HCT116 (cell line): ENCODE measurements at regions not wholly inside any gene's neighbourhood (a gene's known extent, or its start where the extent isn't known, plus 50 kb on each side); places are given as distances from the start of the nearest gene placed in this dataset.
"Not testable (repeated sequence)": the region's sequence is repeated elsewhere in the genome, so short reads cannot be mapped to it uniquely, and the experiment has no call there.

Source experiments
- ATAC-seq: fragments of 200-7000 bp; cut with Tn5 transposase; 2 replicates; pipeline ENCODE4 v1.9.1; 2020; ENCODE audit warnings: mild to moderate bottlenecking, moderate library complexity
- BruUV-seq: library from RNA; stranded (reverse); fragments of 400-500 nt; replicated peaks from 2 replicates; lab custom pipeline; 2021; lab: Mats Ljungman, UMichigan
- CTCF ChIA-PET: fragments of 300-600 bp; sonication (Branson Sonifier 250); formaldehyde crosslinking; loops from one replicate; lab custom pipeline; 2021; ENCODE audit warnings: antibody characterized with exemption; lab: Charles Lee
- POLR2A ChIA-PET: fragments of 300-600, 350-600 bp; sonication (Branson Sonifier 250); formaldehyde crosslinking; loops from one replicate; lab custom pipeline; 2021; ENCODE audit warnings: antibody characterized with exemption; lab: Charles Lee
- RAD21 ChIA-PET, 2 experiments: fragments of 300-600 bp; sonication (Branson Sonifier 250); formaldehyde crosslinking; loops; one replicate each; lab custom pipeline; 2023; ENCODE audit warnings: low total read pairs in 2 of 2; ENCODE audit not compliant: uncharacterized antibody in 2 of 2, unreplicated experiment in 2 of 2, low non-redundant PET in 1 of 2; lab: Charles Lee
- DNase-seq: peaks from one replicate; pipeline ENCODE4 v3.0.0-alpha.2; 2010; ENCODE audit warnings: low read depth, low spot score
- H2AFZ ChIP-seq: fragments of 200-600 bp; shearing (Covaris generic), sonication (generic); 2 replicates; pipeline ENCODE4 v1.6.1; 2017; ENCODE audit warnings: low read depth, mixed run types, mixed read lengths, antibody characterized with exemption, low read length; ENCODE audit not compliant: poor library complexity, severe bottlenecking
- H3K27ac ChIP-seq: 2 replicates; pipeline ENCODE4 v1.5.1; 2012; ENCODE audit warnings: low read depth, low read length
- H3K27me3 ChIP-seq: fragments of 200-600 bp; sonication (generic); 2 replicates; pipeline ENCODE4 v1.6.1; 2016; ENCODE audit warnings: mixed run types, low read length, mixed read lengths; ENCODE audit not compliant: insufficient read depth
- H3K36me3 ChIP-seq, 2 experiments: fragments of 200-500 bp in 1 of 2; fragments of 200-600 bp in 1 of 2; sonication (Bioruptor generic) in 1 of 2; sonication (generic) in 1 of 2; 2 replicates each; pipeline versions ENCODE4 v1.5.1 to v1.6.1; 2014 to 2016; ENCODE audit warnings: low read length in 2 of 2, inconsistent platforms in 1 of 2, mixed read lengths in 1 of 2, mixed run types in 1 of 2; ENCODE audit not compliant: insufficient read depth in 2 of 2, control insufficient read depth in 1 of 2
- H3K4me1 ChIP-seq, 2 experiments: fragments of 200-600 bp in 1 of 2; sonication (generic) in 1 of 2; 2 replicates each; pipeline versions ENCODE4 v1.5.1 to v1.6.1; 2012 to 2017; ENCODE audit warnings: low read length in 2 of 2, inconsistent platforms in 1 of 2, mild to moderate bottlenecking in 1 of 2, mixed read lengths in 1 of 2, mixed run types in 1 of 2, moderate library complexity in 1 of 2; ENCODE audit not compliant: insufficient read depth in 2 of 2, control insufficient read depth in 1 of 2
- H3K4me2 ChIP-seq: fragments of 200-600 bp; sonication (generic); 2 replicates; pipeline ENCODE4 v1.6.1; 2017; ENCODE audit warnings: mixed run types, low read length, mixed read lengths
- H3K4me3 ChIP-seq, 2 experiments: fragments of 200-600 bp in 1 of 2; sonication (generic) in 1 of 2; replicated peaks in 1 of 2; 2 replicates each; pipeline ENCODE4 v1.5.1; 2011 to 2016; ENCODE audit warnings: low read length in 2 of 2, control low read depth in 1 of 2, low read depth in 1 of 2, mild to moderate bottlenecking in 1 of 2, mixed read lengths in 1 of 2, mixed run types in 1 of 2
- H3K79me2 ChIP-seq: fragments of 200-600 bp; sonication (generic); 2 replicates; pipeline ENCODE4 v1.6.1; 2017; ENCODE audit warnings: mild to moderate bottlenecking, mixed run types, low read length, moderate library complexity, mixed read lengths; ENCODE audit not compliant: insufficient read depth
- H3K9ac ChIP-seq: fragments of 200-600 bp; sonication (generic); 2 replicates; pipeline ENCODE4 v1.6.1; 2016; ENCODE audit warnings: low read length, mixed read lengths
- H3K9me2 ChIP-seq: fragments of 200-600 bp; sonication (generic), shearing (Covaris generic); 2 replicates; pipeline ENCODE4 v1.6.1; 2017; ENCODE audit warnings: mixed run types, mild to moderate bottlenecking, moderate library complexity; ENCODE audit not compliant: insufficient read depth
- H3K9me3 ChIP-seq, 2 experiments: fragments of 200-500 bp in 1 of 2; fragments of 200-600 bp in 1 of 2; sonication (Bioruptor generic) in 1 of 2; sonication (generic) in 1 of 2; 2 replicates each; pipeline ENCODE4 v1.6.1; 2014 to 2017; ENCODE audit warnings: low read length in 2 of 2, mixed read lengths in 2 of 2, inconsistent platforms in 1 of 2, low read depth in 1 of 2, mild to moderate bottlenecking in 1 of 2, mixed run types in 1 of 2, moderate library complexity in 1 of 2; ENCODE audit not compliant: control insufficient read depth in 1 of 2, insufficient read depth in 1 of 2
- H4K20me1 ChIP-seq: fragments of 200-600 bp; sonication (generic), shearing (Covaris generic); 2 replicates; pipeline ENCODE4 v1.6.1; 2017; ENCODE audit warnings: mixed run types, mild to moderate bottlenecking, moderate library complexity; ENCODE audit not compliant: insufficient read depth
- ATF3 ChIP-seq: IDR thresholded peaks from 2 replicates; pipeline ENCODE4 v1.6.1; 2012
- CEBPB ChIP-seq: IDR thresholded peaks from 2 replicates; pipeline ENCODE4 v1.6.1; 2012; ENCODE audit warnings: low read depth
- EGR1 ChIP-seq: IDR thresholded peaks from 2 replicates; pipeline ENCODE4 v1.6.1; 2012; ENCODE audit warnings: low read depth
- ELF1 ChIP-seq: IDR thresholded peaks from 2 replicates; pipeline ENCODE4 v1.6.1; 2012; ENCODE audit warnings: low read depth, borderline replicate concordance
- EZH2 ChIP-seq: fragments of 200-600 bp; sonication (generic); IDR thresholded peaks from 2 replicates; pipeline ENCODE4 v1.6.1; 2017; ENCODE audit warnings: antibody characterized with exemption, mixed run types
- MAX ChIP-seq: IDR thresholded peaks from 2 replicates; pipeline ENCODE4 v1.6.1; 2012
- POLR2A ChIP-seq: IDR thresholded peaks from 2 replicates; pipeline ENCODE4 v1.7.0; 2011; ENCODE audit warnings: borderline replicate concordance; ENCODE audit not compliant: insufficient read depth, insufficient read length; ENCODE audit errors: extremely low read depth
- RAD21 ChIP-seq: IDR thresholded peaks from 2 replicates; pipeline ENCODE4 v1.6.1; 2012; ENCODE audit warnings: low read depth, mild to moderate bottlenecking
- SP1 ChIP-seq: IDR thresholded peaks from 2 replicates; pipeline ENCODE4 v1.6.1; 2012; ENCODE audit warnings: low read depth
- SRF ChIP-seq: IDR thresholded peaks from 2 replicates; pipeline ENCODE4 v1.6.1; 2012; ENCODE audit warnings: low read depth
- TCF7L2 ChIP-seq: IDR thresholded peaks from 2 replicates; pipeline ENCODE4 v1.7.0; 2011; ENCODE audit warnings: borderline replicate concordance, inconsistent platforms; ENCODE audit not compliant: insufficient read depth, insufficient read length; ENCODE audit errors: extremely low read depth
- YY1 ChIP-seq: IDR thresholded peaks from 2 replicates; pipeline ENCODE4 v1.6.1; 2011; ENCODE audit warnings: low read length, low read depth, moderate library complexity, mild to moderate bottlenecking; ENCODE audit not compliant: insufficient replicate concordance; ENCODE audit errors: extremely low read depth
- ZBTB33 ChIP-seq: IDR thresholded peaks from 2 replicates; pipeline ENCODE4 v1.6.1; 2011; ENCODE audit warnings: mild to moderate bottlenecking, low read length, moderate library complexity; ENCODE audit not compliant: insufficient replicate concordance; ENCODE audit errors: extremely low read depth
- ZFX ChIP-seq: fragments of 450-650 bp; IDR thresholded peaks from 2 replicates; pipeline ENCODE4 v1.6.1; 2017
- intact Hi-C: fragments of 100-400 bp; cut with micrococcal nuclease; formaldehyde crosslinking; loops from 2 replicates; pipeline ENCODE4 v1.10.0; 2022

GRCh38 chr2:153536115-153536514, 57.6 kb upstream of the RPRM start:
- no peak overlapping the region for H2AFZ ChIP-seq
- CTCF ChIA-PET = no interaction called here
- no peaks in the 10 kb centered on the region for H4K20me1 ChIP-seq
- no peak overlapping the region for H3K27ac ChIP-seq
- no peak overlapping the region for H3K4me2 ChIP-seq
- BruUV-seq = no TSS peak
- no peaks in the 10 kb centered on the region for H3K4me1 ChIP-seq
- no peaks in the 10 kb centered on the region for H3K27me3 ChIP-seq
- H3K9me2 ChIP-seq = no peaks in the 10 kb centered on the region
- no peak overlapping the region for H3K9ac ChIP-seq
- H3K79me2 ChIP-seq = no peaks in the 10 kb centered on the region
- intact Hi-C loops = no loop called here
- H3K9me3 ChIP-seq = no peaks in the 10 kb centered on the region; a peak in 1 of 4 replicates
- H3K4me3 ChIP-seq = no peak overlapping the region
- TF ChIP-seq SP1 (no peak), POLR2A (no peak), RAD21 (no peak), EZH2 (no peak), EGR1 (no peak), TCF7L2 (no peak), ATF3 (no peak), MAX (no peak), ZFX (no peak), ZBTB33 (no peak), YY1 (no peak), ELF1 (no peak), SRF (no peak), CEBPB (no peak)
- no peaks in the 10 kb centered on the region for H3K36me3 ChIP-seq
- RAD21 ChIA-PET = no interaction called here
- DNase-seq = no peak
- POLR2A ChIA-PET = no interaction called here
- ATAC-seq = no peak

GRCh38 chr2:153538102-153538501, 59.5 kb upstream of the RPRM start:
- H3K27me3 ChIP-seq, H3K9me3 ChIP-seq, DNase-seq, CTCF ChIA-PET, POLR2A ChIA-PET, H3K79me2 ChIP-seq, BruUV-seq, H4K20me1 ChIP-seq, H3K27ac ChIP-seq, H3K4me1 ChIP-seq, H3K9me2 ChIP-seq, H3K9ac ChIP-seq, H3K36me3 ChIP-seq, RAD21 ChIA-PET, H3K4me3 ChIP-seq, H3K4me2 ChIP-seq, H2AFZ ChIP-seq, ATAC-seq, intact Hi-C loops: not testable (repeated sequence)
